ENCODE measurements at regions not wholly inside any gene's neighbourhood (a gene's known extent, or its start where the extent isn't known, plus 50 kb on each side); places are given as distances from the start of the nearest gene placed in this dataset.
"Not testable (repeated sequence)": the region's sequence is repeated elsewhere in the genome, so short reads cannot be mapped to it uniquely, and the experiment has no call there.

DNA sequence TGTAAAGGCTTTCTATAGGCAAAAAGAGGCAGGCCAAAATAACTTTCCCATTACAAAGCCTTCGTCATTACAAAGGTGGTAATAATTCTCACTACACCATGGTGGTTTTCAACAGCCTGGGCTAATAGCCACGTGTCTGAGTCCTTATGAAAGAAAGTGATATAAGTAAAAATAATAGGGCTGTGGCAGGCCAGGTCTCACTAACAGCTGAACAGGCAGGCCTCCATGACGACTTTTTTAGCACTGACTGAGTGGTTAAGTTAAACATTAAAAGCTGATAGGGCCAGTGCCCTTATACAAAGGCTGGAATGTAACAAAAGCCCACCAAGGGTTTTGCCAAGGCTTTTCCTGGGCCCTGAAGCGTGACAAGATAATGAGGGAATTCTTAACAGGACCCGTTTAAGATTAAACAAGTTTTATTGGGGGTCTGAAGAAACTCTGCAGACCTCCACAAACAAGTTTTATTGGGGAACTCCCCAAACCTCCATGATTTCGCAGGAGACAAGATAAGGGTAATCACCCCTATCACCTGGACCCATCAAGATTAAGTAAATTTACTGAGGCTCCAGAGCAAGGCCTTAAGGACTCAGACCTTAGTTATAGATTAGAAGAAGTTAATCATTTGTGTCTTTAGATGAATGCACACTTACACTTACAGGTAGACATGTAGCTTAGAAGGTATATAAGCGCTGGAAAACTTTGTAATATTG, 412.9 kb downstream of the CHSY3 start:
- no peak overlapping the region for H3K27ac ChIP-seq
- DNase-seq (no peak), FAIRE-seq (no peak), ATAC-seq (no peak)
- H3K36me3 ChIP-seq: no peaks in the 10 kb centered on the region
- WGBS, 2 donors: 42 to 46% methylated on average over 7 of the region's 7 CpGs
- no peaks in the 10 kb centered on the region for H3K27me3 ChIP-seq
- H3K4me3 ChIP-seq: no peak overlapping the region
- no peaks in the 10 kb centered on the region for H3K9me3 ChIP-seq
- no peaks in the 10 kb centered on the region for H3K4me1 ChIP-seq
- TF ChIP-seq, protein P1, sequence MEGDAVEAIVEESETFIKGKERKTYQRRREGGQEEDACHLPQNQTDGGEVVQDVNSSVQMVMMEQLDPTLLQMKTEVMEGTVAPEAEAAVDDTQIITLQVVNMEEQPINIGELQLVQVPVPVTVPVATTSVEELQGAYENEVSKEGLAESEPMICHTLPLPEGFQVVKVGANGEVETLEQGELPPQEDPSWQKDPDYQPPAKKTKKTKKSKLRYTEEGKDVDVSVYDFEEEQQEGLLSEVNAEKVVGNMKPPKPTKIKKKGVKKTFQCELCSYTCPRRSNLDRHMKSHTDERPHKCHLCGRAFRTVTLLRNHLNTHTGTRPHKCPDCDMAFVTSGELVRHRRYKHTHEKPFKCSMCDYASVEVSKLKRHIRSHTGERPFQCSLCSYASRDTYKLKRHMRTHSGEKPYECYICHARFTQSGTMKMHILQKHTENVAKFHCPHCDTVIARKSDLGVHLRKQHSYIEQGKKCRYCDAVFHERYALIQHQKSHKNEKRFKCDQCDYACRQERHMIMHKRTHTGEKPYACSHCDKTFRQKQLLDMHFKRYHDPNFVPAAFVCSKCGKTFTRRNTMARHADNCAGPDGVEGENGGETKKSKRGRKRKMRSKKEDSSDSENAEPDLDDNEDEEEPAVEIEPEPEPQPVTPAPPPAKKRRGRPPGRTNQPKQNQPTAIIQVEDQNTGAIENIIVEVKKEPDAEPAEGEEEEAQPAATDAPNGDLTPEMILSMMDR (IDR thresholded peaks at IDR 0.05): no peak
- intact Hi-C loops (cut with DNase I): no loop called here

DNA sequence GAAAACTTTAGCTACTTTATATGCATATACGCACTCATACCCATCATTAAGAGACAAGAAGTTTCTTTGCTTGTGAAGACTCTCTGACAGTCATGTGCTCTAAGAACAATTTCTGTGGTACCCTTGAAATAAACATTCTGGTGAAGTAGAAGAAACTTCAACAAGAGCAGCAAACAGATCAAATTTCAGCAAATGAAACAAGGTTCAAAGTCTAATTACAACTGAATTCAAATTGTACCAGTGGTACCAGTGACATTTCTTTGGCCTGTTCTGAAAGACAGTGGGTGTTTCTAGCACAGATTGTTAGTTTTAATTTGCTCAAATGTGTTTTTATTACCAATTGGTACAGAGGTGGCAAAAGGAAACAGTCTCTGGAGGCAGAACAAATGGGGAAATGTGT, 391.0 kb downstream of the CHSY3 start:
- Histone ChIP-seq H3K27ac (peak overlapping the region in 2 of 4 donors; percentile 26 to 29), H3K4me3 (no peak overlapping the region), H3K4me1 (peaks cover 0 to 14% (median 0%) of the 10 kb centered on the region in 3 donors), H3K36me3 (no peaks in the 10 kb centered on the region), H3K9me3 (no peaks in the 10 kb centered on the region), H3K27me3 (no peaks in the 10 kb centered on the region)
- DNase-seq (no peak), ATAC-seq (peak; percentile 43 to 81 (median 61)), FAIRE-seq (no peak)
- intact Hi-C loops (cut with DNase I): no loop called here
- TF ChIP-seq, protein P1 (IDR thresholded peaks at IDR 0.05): no peak
- 94 to 97% methylated on average over 1 of the region's 1 CpG for WGBS, 2 donors

DNA sequence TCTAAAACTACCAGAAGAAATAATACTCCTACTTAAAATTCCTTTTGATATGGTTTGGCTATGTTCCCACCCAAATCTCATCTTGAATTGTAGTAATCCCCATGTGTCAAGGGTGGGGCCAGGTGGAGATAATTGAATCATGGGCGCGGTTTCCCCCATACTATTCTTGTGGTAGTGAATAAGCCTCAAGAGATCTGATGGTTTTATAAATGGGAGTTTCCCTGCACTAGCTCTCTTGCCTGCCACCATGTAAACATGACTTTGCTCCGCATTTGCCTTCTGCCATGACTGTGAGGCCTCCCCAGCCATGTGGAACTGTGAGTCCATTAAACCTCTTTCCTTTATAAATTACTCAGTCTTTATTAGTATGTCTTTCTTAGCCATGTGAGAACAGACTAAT, 390.5 kb downstream of the CHSY3 start:
- H3K27ac ChIP-seq: peak overlapping the region in 2 of 4 donors; percentile 26 to 29
- H3K4me3 ChIP-seq; H3K9me3 ChIP-seq; H3K27me3 ChIP-seq; ATAC-seq; DNase-seq; H3K36me3 ChIP-seq; intact Hi-C loops (cut with DNase I); FAIRE-seq: not testable (repeated sequence)
- H3K4me1 ChIP-seq: peaks cover 0 to 14% (median 0%) of the 10 kb centered on the region in 3 donors
- 93 to 97% methylated on average over 3 of the region's 3 CpGs for WGBS, 2 donors

DNA sequence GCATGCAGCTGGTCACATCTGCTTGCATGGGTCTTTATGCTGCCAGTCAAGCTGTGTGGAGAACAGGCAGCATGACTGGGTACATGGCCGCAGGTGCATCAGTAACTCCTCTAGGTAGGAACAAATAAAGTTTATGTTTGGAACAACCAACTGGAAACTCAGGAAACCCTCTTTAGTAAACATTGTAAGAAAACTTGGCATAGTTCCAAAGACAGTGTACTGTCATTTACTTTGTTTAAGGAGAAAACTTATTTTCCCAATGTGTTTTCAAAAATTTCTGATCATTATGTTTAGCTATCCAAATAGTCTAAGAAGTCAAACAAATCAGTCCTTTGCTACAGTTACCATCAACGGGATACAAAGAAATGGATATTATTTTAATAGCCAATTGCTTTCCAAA, 386.0 kb downstream of the CHSY3 start:
- FAIRE-seq: no peak
- Histone ChIP-seq H3K4me1 (peaks cover 0 to 6% (median 0%) of the 10 kb centered on the region in 3 donors), H3K36me3 (no peaks in the 10 kb centered on the region), H3K27me3 (no peaks in the 10 kb centered on the region), H3K27ac (no peak overlapping the region), H3K4me3 (no peak overlapping the region), H3K9me3 (no peaks in the 10 kb centered on the region)
- ATAC-seq: no peak
- intact Hi-C loops (cut with DNase I): no loop called here
- WGBS, 2 donors: 68 to 74% methylated on average over 2 of the region's 2 CpGs
- TF ChIP-seq, protein P1 (IDR thresholded peaks at IDR 0.05): no peak
- no peak for DNase-seq

DNA sequence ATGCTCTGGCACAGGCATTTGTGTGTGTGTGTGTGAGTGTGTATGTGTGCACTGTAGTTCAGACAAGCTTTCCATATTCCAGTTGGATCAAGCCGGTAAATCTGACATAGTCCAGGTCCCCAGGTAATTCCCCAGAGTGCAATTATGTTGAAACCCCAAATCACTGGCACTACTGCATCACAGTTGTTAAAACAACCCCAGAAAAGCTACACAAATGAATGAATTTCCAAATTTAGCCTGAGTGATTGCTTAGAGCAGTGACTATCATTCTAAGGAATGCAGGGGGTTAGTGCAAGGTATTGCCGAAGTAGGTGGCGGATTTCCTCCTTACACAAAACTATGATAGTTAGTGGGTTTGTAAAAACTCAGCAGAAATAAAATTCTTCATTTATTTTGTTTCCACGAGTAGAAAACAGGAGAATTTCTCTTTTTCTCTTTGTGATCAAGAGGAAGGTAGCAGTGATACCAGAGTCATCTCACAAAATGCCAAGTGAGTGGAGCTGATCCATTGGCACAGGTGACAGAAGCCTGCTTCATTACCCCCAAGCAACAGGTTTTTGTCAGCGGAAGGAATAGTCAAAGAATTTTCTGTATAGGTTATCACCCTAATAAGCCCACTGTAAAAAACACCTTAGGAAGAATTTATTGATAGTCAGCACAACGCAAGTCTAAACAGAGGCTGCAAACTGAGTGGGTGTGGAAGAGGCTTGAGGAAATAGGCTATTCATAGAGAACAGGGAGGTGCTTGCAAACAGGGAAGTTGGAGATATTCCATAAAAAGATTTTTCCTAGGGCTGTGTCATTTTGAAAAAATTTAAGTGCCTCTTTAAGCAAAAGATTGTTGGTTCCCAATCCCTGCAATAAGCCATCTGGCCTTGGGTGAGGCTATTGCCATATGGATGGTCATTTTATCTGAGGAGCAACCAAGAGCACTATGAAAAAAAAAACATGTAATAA, 385.1 kb downstream of the CHSY3 start:
- DNase-seq: no peak
- Histone ChIP-seq H3K4me3 (no peak overlapping the region), H3K4me1 (no peaks in the 10 kb centered on the region), H3K27me3 (no peaks in the 10 kb centered on the region), H3K9me3 (no peaks in the 10 kb centered on the region), H3K36me3 (no peaks in the 10 kb centered on the region), H3K27ac (no peak overlapping the region)
- intact Hi-C loops (cut with DNase I): no loop called here
- no peak for ATAC-seq
- TF ChIP-seq, protein P1 (IDR thresholded peaks at IDR 0.05): no peak
- WGBS, 2 donors: 88% methylated on average over 6 of the region's 6 CpGs
- FAIRE-seq: no peak

Data from pancreas (tissue), 10 donors.